ENCODE measurements at regions not wholly inside any gene's neighbourhood (a gene's known extent, or its start where the extent isn't known, plus 50 kb on each side); places are given as distances from the start of the nearest gene placed in this dataset.

- FAIRE-seq (no peak), ATAC-seq (no peak), DNase-seq (ENCODE audit: low read depth in 1 of 2, low spot score in 1 of 2) (no peak)
- TF ChIP-seq JUN (IDR thresholded peaks at IDR 0.05) (no peak), RARB (CRISPR knock-in tag; IDR thresholded peaks at IDR 0.05) (no peak), RFX5 (IDR thresholded peaks at IDR 0.05) (no peak), NFE2L2 (conservative IDR thresholded peaks at IDR 0.05; ENCODE audit: low read length) (no peak), EHMT2 (IDR thresholded peaks at IDR 0.05; ENCODE audit: low read depth) (no peak), HDAC2 (IDR thresholded peaks at IDR 0.05) (no peak), TFCP2L1 (CRISPR knock-in tag; IDR thresholded peaks at IDR 0.05) (no peak), HOXB13 (CRISPR knock-in tag; IDR thresholded peaks at IDR 0.05; ENCODE audit: low read depth) (no peak), REST (IDR thresholded peaks at IDR 0.05) (no peak), HOXA7 (CRISPR knock-in tag; IDR thresholded peaks at IDR 0.05) (no peak), MAFK (IDR thresholded peaks at IDR 0.05; ENCODE audit: partially characterized antibody) (no peak), CBX2 (IDR thresholded peaks at IDR 0.05; ENCODE audit: borderline replicate concordance, low read depth) (no peak), HEYL (CRISPR knock-in tag; IDR thresholded peaks at IDR 0.05) (no peak), CEBPB (IDR thresholded peaks at IDR 0.05) (no peak), BHLHE40 (IDR thresholded peaks at IDR 0.05; ENCODE audit: low read depth, low read length) (no peak)
- TF ChIP-seq, protein P1, sequence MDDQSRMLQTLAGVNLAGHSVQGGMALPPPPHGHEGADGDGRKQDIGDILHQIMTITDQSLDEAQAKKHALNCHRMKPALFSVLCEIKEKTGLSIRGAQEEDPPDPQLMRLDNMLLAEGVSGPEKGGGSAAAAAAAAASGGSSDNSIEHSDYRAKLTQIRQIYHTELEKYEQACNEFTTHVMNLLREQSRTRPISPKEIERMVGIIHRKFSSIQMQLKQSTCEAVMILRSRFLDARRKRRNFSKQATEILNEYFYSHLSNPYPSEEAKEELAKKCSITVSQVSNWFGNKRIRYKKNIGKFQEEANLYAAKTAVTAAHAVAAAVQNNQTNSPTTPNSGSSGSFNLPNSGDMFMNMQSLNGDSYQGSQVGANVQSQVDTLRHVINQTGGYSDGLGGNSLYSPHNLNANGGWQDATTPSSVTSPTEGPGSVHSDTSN (IDR thresholded peaks at IDR 0.05): no peak
- no peak overlapping the region for H3K4me2 ChIP-seq
- CTCF ChIA-PET: interaction anchor here (1.3 kb wide), 1 partner anchor 33 kb away, joined by 4 read pairs; no protein-coding TSS in a partner anchor
- H3K9me3 ChIP-seq: no peaks in the 10 kb centered on the region
- POLR2A ChIA-PET: no interaction called here
- H3K4me1 ChIP-seq: no peaks in the 10 kb centered on the region
- WGBS (ENCODE audit: missing lambda C conversion rate): 54% methylated on average over 1 of the region's 1 CpG
- H3K27ac ChIP-seq: no peak overlapping the region
- H3K4me3 ChIP-seq: no peak overlapping the region
Measured at GRCh38 chr6:134607411-134607810, 289.5 kb upstream of the SGK1 start.

DNA sequence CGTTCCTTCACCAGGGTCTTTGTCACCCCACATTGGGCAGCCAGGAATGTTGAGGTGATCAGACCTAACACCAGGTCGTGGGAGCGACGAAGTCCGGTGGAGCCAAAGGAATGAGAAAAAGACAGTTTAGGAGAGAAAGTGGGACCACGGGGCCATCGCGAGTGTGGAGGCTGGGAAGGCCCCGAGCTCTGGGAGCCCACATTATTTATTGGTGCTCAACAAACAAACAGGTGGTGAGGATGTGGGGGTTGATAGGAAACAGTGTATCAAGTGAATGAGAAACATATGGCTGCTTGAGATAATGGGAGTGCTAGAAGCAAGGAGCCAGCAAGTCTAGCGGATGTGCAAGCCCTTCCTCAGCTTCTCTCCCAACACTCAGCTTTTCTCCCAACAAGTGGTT lies 287.1 kb upstream of the SGK1 start:
- Histone ChIP-seq H3K4me3 (no peak overlapping the region), H3K4me2 (no peak overlapping the region), H3K9me3 (no peaks in the 10 kb centered on the region), H3K27ac (no peak overlapping the region), H3K4me1 (no peaks in the 10 kb centered on the region)
- POLR2A ChIA-PET: no interaction called here
- ATAC-seq: no peak
- no peak for TF ChIP-seq MAFK (IDR thresholded peaks at IDR 0.05; ENCODE audit: partially characterized antibody)
- TF ChIP-seq HOXA7 (CRISPR knock-in tag; IDR thresholded peaks at IDR 0.05): no peak
- TF ChIP-seq MAZ (IDR thresholded peaks at IDR 0.05; ENCODE audit: borderline replicate concordance, low read depth, low read length): no peak
- no peak for TF ChIP-seq NFE2L2 (conservative IDR thresholded peaks at IDR 0.05; ENCODE audit: low read length)
- no peak for TF ChIP-seq ZSCAN20 (CRISPR knock-in tag; IDR thresholded peaks at IDR 0.05)
- FAIRE-seq: no peak
- WGBS (ENCODE audit: missing lambda C conversion rate): 88% methylated on average over 10 of the region's 10 CpGs
- DNase-seq (ENCODE audit: low read depth in 1 of 2, low spot score in 1 of 2): no peak
- CTCF ChIA-PET: interaction anchor here (1.5 kb wide), 1 partner anchor 217 kb away, joined by 4 read pairs; no protein-coding TSS in a partner anchor

GRCh38 chr6:134604014-134604676 lies 286.2 kb upstream of the SGK1 start:
- CTCF ChIA-PET: interaction anchor here (1.3 to 1.5 kb wide), 2 partner anchors 16 to 20 kb away, joined by 3 to 4 read pairs; no protein-coding TSS in a partner anchor
- POLR2A ChIA-PET: no interaction called here
- H3K4me2 ChIP-seq: no peak overlapping the region
- no peak overlapping the region for H3K4me3 ChIP-seq
- DNase-seq (ENCODE audit: low read depth in 1 of 2, low spot score in 1 of 2): no peak
- no peaks in the 10 kb centered on the region for H3K9me3 ChIP-seq
- ATAC-seq: no peak
- H3K4me1 ChIP-seq: no peaks in the 10 kb centered on the region
- no peak for FAIRE-seq
- no peak overlapping the region for H3K27ac ChIP-seq
- 58% methylated on average over 6 of the region's 20 CpGs for WGBS (ENCODE audit: missing lambda C conversion rate)
- TF ChIP-seq SREBF2 (IDR thresholded peaks at IDR 0.05): no peak
- TF ChIP-seq HOXB13 (CRISPR knock-in tag; IDR thresholded peaks at IDR 0.05; ENCODE audit: low read depth): no peak
- no peak for TF ChIP-seq ZSCAN20 (CRISPR knock-in tag; IDR thresholded peaks at IDR 0.05)
- TF ChIP-seq, protein P2, sequence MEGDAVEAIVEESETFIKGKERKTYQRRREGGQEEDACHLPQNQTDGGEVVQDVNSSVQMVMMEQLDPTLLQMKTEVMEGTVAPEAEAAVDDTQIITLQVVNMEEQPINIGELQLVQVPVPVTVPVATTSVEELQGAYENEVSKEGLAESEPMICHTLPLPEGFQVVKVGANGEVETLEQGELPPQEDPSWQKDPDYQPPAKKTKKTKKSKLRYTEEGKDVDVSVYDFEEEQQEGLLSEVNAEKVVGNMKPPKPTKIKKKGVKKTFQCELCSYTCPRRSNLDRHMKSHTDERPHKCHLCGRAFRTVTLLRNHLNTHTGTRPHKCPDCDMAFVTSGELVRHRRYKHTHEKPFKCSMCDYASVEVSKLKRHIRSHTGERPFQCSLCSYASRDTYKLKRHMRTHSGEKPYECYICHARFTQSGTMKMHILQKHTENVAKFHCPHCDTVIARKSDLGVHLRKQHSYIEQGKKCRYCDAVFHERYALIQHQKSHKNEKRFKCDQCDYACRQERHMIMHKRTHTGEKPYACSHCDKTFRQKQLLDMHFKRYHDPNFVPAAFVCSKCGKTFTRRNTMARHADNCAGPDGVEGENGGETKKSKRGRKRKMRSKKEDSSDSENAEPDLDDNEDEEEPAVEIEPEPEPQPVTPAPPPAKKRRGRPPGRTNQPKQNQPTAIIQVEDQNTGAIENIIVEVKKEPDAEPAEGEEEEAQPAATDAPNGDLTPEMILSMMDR (IDR thresholded peaks at IDR 0.05): no peak
- no peak for TF ChIP-seq TP53 (CRISPR knock-in tag; IDR thresholded peaks at IDR 0.05)
- TF ChIP-seq CBX2 (IDR thresholded peaks at IDR 0.05; ENCODE audit: borderline replicate concordance, low read depth): no peak
- no peak for TF ChIP-seq HOXA7 (CRISPR knock-in tag; IDR thresholded peaks at IDR 0.05)
- TF ChIP-seq MAX (IDR thresholded peaks at IDR 0.05): no peak
- TF ChIP-seq, protein P3, sequence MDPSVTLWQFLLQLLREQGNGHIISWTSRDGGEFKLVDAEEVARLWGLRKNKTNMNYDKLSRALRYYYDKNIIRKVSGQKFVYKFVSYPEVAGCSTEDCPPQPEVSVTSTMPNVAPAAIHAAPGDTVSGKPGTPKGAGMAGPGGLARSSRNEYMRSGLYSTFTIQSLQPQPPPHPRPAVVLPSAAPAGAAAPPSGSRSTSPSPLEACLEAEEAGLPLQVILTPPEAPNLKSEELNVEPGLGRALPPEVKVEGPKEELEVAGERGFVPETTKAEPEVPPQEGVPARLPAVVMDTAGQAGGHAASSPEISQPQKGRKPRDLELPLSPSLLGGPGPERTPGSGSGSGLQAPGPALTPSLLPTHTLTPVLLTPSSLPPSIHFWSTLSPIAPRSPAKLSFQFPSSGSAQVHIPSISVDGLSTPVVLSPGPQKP (IDR thresholded peaks at IDR 0.05; ENCODE audit: low read depth, low read length): no peak
- no peak for TF ChIP-seq PHF8 (IDR thresholded peaks at IDR 0.05; ENCODE audit: borderline replicate concordance, low read depth)
- TF ChIP-seq, protein P4, sequence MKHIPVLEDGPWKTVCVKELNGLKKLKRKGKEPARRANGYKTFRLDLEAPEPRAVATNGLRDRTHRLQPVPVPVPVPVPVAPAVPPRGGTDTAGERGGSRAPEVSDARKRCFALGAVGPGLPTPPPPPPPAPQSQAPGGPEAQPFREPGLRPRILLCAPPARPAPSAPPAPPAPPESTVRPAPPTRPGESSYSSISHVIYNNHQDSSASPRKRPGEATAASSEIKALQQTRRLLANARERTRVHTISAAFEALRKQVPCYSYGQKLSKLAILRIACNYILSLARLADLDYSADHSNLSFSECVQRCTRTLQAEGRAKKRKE (CRISPR knock-in tag; IDR thresholded peaks at IDR 0.05; ENCODE audit: low read depth): no peak
